BJ (cell line): ENCODE measurements at regions not wholly inside any gene's neighbourhood (a gene's known extent, or its start where the extent isn't known, plus 50 kb on each side); places are given as distances from the start of the nearest gene placed in this dataset.

ENCODE experiments used
- CTCF ChIA-PET: fragments of 350-600 bp; formaldehyde crosslinking; extraction: SDS; loops from one replicate; lab custom pipeline; 2021; ENCODE audit warnings: antibody characterized with exemption, inconsistent platforms; lab: Yijun Ruan, JAX
- POLR2A ChIA-PET: fragments of 300-600 bp; sonication (Branson Sonifier 250); formaldehyde crosslinking; extraction: SDS; loops from one replicate; lab custom pipeline; 2021; ENCODE audit warnings: antibody characterized with exemption; lab: Charles Lee
- DNase-seq: peaks from one replicate; pipeline ENCODE4 v3.0.0-alpha.2; 2011; ENCODE audit warnings: low read depth
- H3K27me3 ChIP-seq: 2 replicates; pipeline ENCODE4 v1.6.0; 2011; ENCODE audit warnings: low read length; ENCODE audit not compliant: control insufficient read depth, insufficient read depth
- H3K36me3 ChIP-seq: 2 replicates; pipeline ENCODE4 v1.5.1; 2011; ENCODE audit warnings: low read length; ENCODE audit not compliant: control insufficient read depth, insufficient read depth
- H3K4me3 ChIP-seq: 2 replicates; pipeline ENCODE4 v1.5.1; 2011; ENCODE audit warnings: low read depth, mild to moderate bottlenecking, control low read depth, low read length
- CTCF ChIP-seq: IDR thresholded peaks from 2 replicates; pipeline ENCODE4 v1.5.1; 2011; ENCODE audit warnings: low read depth, mild to moderate bottlenecking, control low read depth, inconsistent platforms, low read length, moderate library complexity; ENCODE audit not compliant: insufficient read depth

GRCh38 chr6:145491126-145491525, 244.2 kb downstream of the EPM2A start:
- Histone ChIP-seq H3K4me3 (no peak overlapping the region), H3K36me3 (no peaks in the 10 kb centered on the region), H3K27me3 (no peaks in the 10 kb centered on the region)
- POLR2A ChIA-PET, result no interaction called here
- CTCF ChIA-PET, result no interaction called here
- TF ChIP-seq CTCF, result no peak
- DNase-seq, result no peak

GRCh38 chr6:145497006-145497405, 238.3 kb downstream of the EPM2A start:
- Histone ChIP-seq H3K27me3 (no peaks in the 10 kb centered on the region), H3K36me3 (no peaks in the 10 kb centered on the region), H3K4me3 (no peak overlapping the region)
- CTCF ChIA-PET, result no interaction called here
- peak; percentile 4 for DNase-seq
- TF ChIP-seq CTCF, result no peak
- POLR2A ChIA-PET, result no interaction called here

GRCh38 chr6:145498425-145498824, 236.9 kb downstream of the EPM2A start:
- CTCF ChIA-PET, result no interaction called here
- POLR2A ChIA-PET, result no interaction called here

GRCh38 chr6:145502416-145502815, 232.9 kb downstream of the EPM2A start:
- Histone ChIP-seq H3K27me3 (no peaks in the 10 kb centered on the region), H3K36me3 (no peaks in the 10 kb centered on the region), H3K4me3 (no peak overlapping the region)
- ChIA-PET CTCF (no interaction called here), POLR2A (no interaction called here)
- TF ChIP-seq CTCF, result no peak
- no peak for DNase-seq

More at GRCh38 chr6:145498425-145498824, 236.9 kb downstream of the EPM2A start:
- H3K27me3 ChIP-seq, result no peaks in the 10 kb centered on the region
- TF ChIP-seq CTCF, result no peak
- H3K4me3 ChIP-seq, result no peak overlapping the region
- DNase-seq, result no peak
- H3K36me3 ChIP-seq, result no peaks in the 10 kb centered on the region

- H3K4me3 ChIP-seq, result no peak overlapping the region
These were observed 229.2 kb downstream of the EPM2A start for GRCh38 chr6:145506136-145506535.

More at GRCh38 chr6:145506136-145506535, 229.2 kb downstream of the EPM2A start:
- no peaks in the 10 kb centered on the region for H3K27me3 ChIP-seq
- no peak for TF ChIP-seq CTCF
- H3K36me3 ChIP-seq, result no peaks in the 10 kb centered on the region
- ChIA-PET POLR2A (no interaction called here), CTCF (no interaction called here)
- DNase-seq, result no peak
